Mesendoderm (in vitro differentiated cells): ENCODE measurements at regions not wholly inside any gene's neighbourhood (a gene's known extent, or its start where the extent isn't known, plus 50 kb on each side); places are given as distances from the start of the nearest gene placed in this dataset.

ENCODE experiments used
- DNase-seq: peaks from one replicate; pipeline ENCODE4 v3.0.0; 2013
- H2AK5ac ChIP-seq: 2 replicates; pipeline ENCODE4 v1.6.1; 2013; ENCODE audit warnings: low read length, inconsistent platforms
- H2BK120ac ChIP-seq: 2 replicates; pipeline ENCODE4 v1.6.1; 2013; ENCODE audit warnings: low read depth, mild to moderate bottlenecking, low read length, moderate library complexity, mixed read lengths
- H2BK15ac ChIP-seq: replicated peaks from 2 replicates; pipeline ENCODE4 v1.6.1; 2013; ENCODE audit warnings: low read depth, mild to moderate bottlenecking, moderate library complexity
- H2BK5ac ChIP-seq: 2 replicates; pipeline ENCODE4 v1.6.1; 2013; ENCODE audit warnings: low read length, inconsistent platforms
- H3K18ac ChIP-seq: 2 replicates; pipeline ENCODE4 v1.6.1; 2013; ENCODE audit warnings: mild to moderate bottlenecking, low read length, mixed read lengths
- H3K23ac ChIP-seq: one replicate; pipeline ENCODE4 v1.6.1; 2013; ENCODE audit warnings: low read length
- H3K27ac ChIP-seq: 2 replicates; pipeline ENCODE4 v1.5.1; 2013; ENCODE audit warnings: low read depth, mild to moderate bottlenecking, inconsistent platforms, low read length, moderate library complexity
- H3K27me3 ChIP-seq: 2 replicates; pipeline ENCODE4 v1.6.1; 2013; ENCODE audit warnings: low read length, control low read depth, mild to moderate bottlenecking, inconsistent platforms; ENCODE audit not compliant: insufficient read depth, poor library complexity
- H3K36me3 ChIP-seq: 2 replicates; pipeline ENCODE4 v1.6.1; 2013; ENCODE audit warnings: low read length, inconsistent platforms; ENCODE audit not compliant: control insufficient read depth, insufficient read depth
- H3K4ac ChIP-seq: one replicate; pipeline ENCODE4 v1.6.1; 2013; ENCODE audit warnings: low read depth, mild to moderate bottlenecking, low read length, moderate library complexity
- H3K4me1 ChIP-seq: 2 replicates; pipeline ENCODE4 v1.6.1; 2013; ENCODE audit warnings: low read depth, low read length, inconsistent platforms; ENCODE audit not compliant: control insufficient read depth
- H3K4me2 ChIP-seq: 2 replicates; pipeline ENCODE4 v1.6.1; 2013; ENCODE audit warnings: low read length
- H3K4me3 ChIP-seq: 2 replicates; pipeline ENCODE4 v1.5.1; 2013; ENCODE audit warnings: mild to moderate bottlenecking, low read length
- H3K56ac ChIP-seq: one replicate; pipeline ENCODE4 v1.6.1; 2013; ENCODE audit warnings: low read length
- H3K79me1 ChIP-seq: 2 replicates; pipeline ENCODE4 v1.6.1; 2013; ENCODE audit warnings: low read length, inconsistent platforms
- H3K79me2 ChIP-seq: 2 replicates; pipeline ENCODE4 v1.6.1; 2013; ENCODE audit warnings: mild to moderate bottlenecking, low read length; ENCODE audit not compliant: control insufficient read depth, insufficient read depth
- H3K9ac ChIP-seq: 2 replicates; pipeline ENCODE4 v1.6.1; 2013; ENCODE audit warnings: low read length, inconsistent platforms
- H4K5ac ChIP-seq: one replicate; pipeline ENCODE4 v1.6.1; 2013; ENCODE audit warnings: low read length
- H4K8ac ChIP-seq: one replicate; pipeline ENCODE4 v1.6.1; 2013; ENCODE audit warnings: low read depth, mild to moderate bottlenecking, control low read depth, low read length, moderate library complexity
- WGBS: extraction: QIAGEN DNeasy Blood & Tissue Kit; methylation state at CpG from one replicate; pipeline ENCODE4 v1.1.7; 2013; ENCODE audit warnings: low lambda C conversion rate, missing lambda C conversion rate; ENCODE audit not compliant: insufficient coverage; ENCODE audit errors: extremely low coverage; 5-methylcytosine and 5-hydroxymethylcytosine counted together

DNA sequence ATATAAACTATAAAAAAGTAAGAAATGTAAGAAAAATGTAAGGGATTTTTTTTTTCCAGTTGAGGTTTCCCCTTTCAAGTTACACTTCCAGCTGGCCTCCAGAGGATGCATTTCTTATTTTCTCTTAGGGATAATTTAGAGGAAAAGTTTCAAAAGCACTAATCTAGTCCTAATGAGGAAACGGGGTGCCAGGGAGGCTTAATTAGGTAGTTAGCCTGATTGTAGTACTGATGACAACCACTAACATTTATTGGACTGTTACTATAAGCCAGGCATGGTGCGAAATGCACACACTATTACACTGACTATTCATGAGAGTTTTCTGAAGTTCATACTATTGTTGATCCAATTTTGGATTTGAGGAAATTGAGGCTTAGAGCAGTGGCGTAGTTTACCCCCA lies 290.8 kb upstream of the FMN2 start:
- H3K27ac ChIP-seq = no peak overlapping the region
- no peaks in the 10 kb centered on the region for H3K27me3 ChIP-seq
- H2BK120ac ChIP-seq = no peak overlapping the region
- no peak overlapping the region for H4K5ac ChIP-seq
- whole genome bisulfite sequencing = no CpG with 5 or more reads among the region's 3 CpGs
- no peaks in the 10 kb centered on the region for H3K79me1 ChIP-seq
- H3K4me3 ChIP-seq = no peak overlapping the region
- no peak overlapping the region for H3K9ac ChIP-seq
- H2BK5ac ChIP-seq = no peak overlapping the region
- no peaks in the 10 kb centered on the region for H3K4me1 ChIP-seq
- H2BK15ac ChIP-seq = no peak overlapping the region
- no peak for DNase-seq
- no peaks in the 10 kb centered on the region for H3K79me2 ChIP-seq
- H3K36me3 ChIP-seq = no peaks in the 10 kb centered on the region
- no peak overlapping the region for H3K4me2 ChIP-seq
- H3K18ac ChIP-seq = no peak overlapping the region
- no peak overlapping the region for H3K4ac ChIP-seq
- no peak overlapping the region for H3K56ac ChIP-seq
- no peak overlapping the region for H3K23ac ChIP-seq
- H4K8ac ChIP-seq = no peak overlapping the region
- H2AK5ac ChIP-seq = no peak overlapping the region

DNA sequence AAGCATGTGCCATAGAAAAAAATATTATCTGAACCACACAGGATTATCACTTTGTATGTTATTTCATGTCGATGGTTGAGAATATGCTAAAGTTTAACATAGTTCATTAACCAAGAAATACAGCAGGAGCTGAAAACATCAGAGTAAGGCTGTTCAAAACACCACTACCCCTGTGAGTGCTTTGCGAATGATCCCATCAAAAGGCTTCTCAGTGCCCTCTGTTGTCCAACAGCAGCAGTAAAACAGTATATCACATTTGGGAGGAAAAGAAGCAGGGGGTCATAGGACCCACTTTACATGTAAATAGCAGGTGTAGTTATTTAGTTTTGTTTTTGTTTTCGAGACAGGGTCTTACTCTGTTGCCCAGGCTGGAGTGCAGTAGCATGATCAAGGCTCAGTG lies 289.4 kb upstream of the FMN2 start:
- Histone ChIP-seq H3K4me2 (no peak overlapping the region), H3K79me2 (no peaks in the 10 kb centered on the region), H2AK5ac (no peak overlapping the region), H2BK120ac (no peak overlapping the region), H3K56ac (no peak overlapping the region), H2BK15ac (no peak overlapping the region), H3K4me3 (no peak overlapping the region), H3K27me3 (no peaks in the 10 kb centered on the region), H2BK5ac (no peak overlapping the region), H3K4ac (no peak overlapping the region), H3K36me3 (no peaks in the 10 kb centered on the region), H3K4me1 (no peaks in the 10 kb centered on the region), H3K27ac (no peak overlapping the region), H3K18ac (no peak overlapping the region), H3K79me1 (no peaks in the 10 kb centered on the region), H4K8ac (no peak overlapping the region), H4K5ac (no peak overlapping the region), H3K23ac (no peak overlapping the region), H3K9ac (no peak overlapping the region)
- no CpG with 5 or more reads among the region's 3 CpGs for WGBS
- no peak for DNase-seq

DNA sequence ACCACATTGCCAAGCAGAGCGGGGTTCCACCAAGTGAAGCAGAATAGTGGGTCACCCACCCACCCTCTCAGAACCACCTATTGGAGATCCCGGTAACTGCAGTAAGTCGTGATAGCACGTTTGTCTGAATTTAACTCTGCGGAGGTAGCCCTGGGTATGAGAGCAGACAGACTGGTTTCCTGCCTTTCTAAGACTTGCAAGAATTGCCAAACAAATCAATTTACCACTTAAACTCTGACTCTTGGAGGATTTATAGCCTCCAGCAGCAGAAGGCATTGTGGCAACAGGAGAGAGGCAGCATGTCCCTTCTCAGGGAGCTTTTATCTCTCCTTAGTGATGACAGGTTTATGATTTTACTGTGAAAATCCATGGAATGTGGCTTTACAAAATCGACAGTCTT lies 287.9 kb upstream of the FMN2 start:
- no peak overlapping the region for H2AK5ac ChIP-seq
- no peak overlapping the region for H3K23ac ChIP-seq
- no peaks in the 10 kb centered on the region for H3K79me1 ChIP-seq
- H3K27ac ChIP-seq = no peak overlapping the region
- no peak overlapping the region for H2BK15ac ChIP-seq
- H3K4me2 ChIP-seq = no peak overlapping the region
- no peak overlapping the region for H3K18ac ChIP-seq
- no peaks in the 10 kb centered on the region for H3K79me2 ChIP-seq
- no CpG with 5 or more reads among the region's 6 CpGs for WGBS
- no peak overlapping the region for H3K9ac ChIP-seq
- H3K27me3 ChIP-seq = no peaks in the 10 kb centered on the region
- no peaks in the 10 kb centered on the region for H3K4me1 ChIP-seq
- no peaks in the 10 kb centered on the region for H3K36me3 ChIP-seq
- H4K5ac ChIP-seq = no peak overlapping the region
- no peak overlapping the region for H2BK120ac ChIP-seq
- no peak overlapping the region for H3K56ac ChIP-seq
- no peak overlapping the region for H4K8ac ChIP-seq
- H3K4ac ChIP-seq = no peak overlapping the region
- H2BK5ac ChIP-seq = no peak overlapping the region
- DNase-seq = peak; percentile 24
- no peak overlapping the region for H3K4me3 ChIP-seq

DNA sequence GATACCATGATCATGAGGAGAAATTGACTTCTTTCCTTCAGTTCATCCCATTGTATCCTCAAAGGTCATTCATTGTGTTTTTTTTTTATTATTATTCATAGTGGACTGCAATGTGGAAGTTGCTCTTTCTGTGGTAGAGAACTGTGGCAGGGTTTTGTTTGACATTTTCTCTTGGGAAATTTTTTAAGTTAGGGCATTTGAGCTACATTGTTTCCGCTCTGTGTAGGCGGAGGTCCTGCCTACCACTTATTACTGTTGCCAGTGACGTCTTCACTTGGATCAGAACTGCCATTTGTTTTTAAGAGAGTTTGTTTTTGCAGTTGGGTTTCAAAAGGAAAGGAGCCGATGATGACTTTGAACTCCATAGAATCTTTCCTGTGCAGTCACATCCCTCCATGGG lies 287.4 kb upstream of the FMN2 start:
- H3K36me3 ChIP-seq = no peaks in the 10 kb centered on the region
- H3K23ac ChIP-seq = no peak overlapping the region
- no peaks in the 10 kb centered on the region for H3K4me1 ChIP-seq
- H2BK5ac ChIP-seq = no peak overlapping the region
- no peak overlapping the region for H4K8ac ChIP-seq
- H2BK15ac ChIP-seq = peak overlapping the region; percentile 80
- no peak overlapping the region for H3K4me2 ChIP-seq
- no peak overlapping the region for H3K4me3 ChIP-seq
- no peak overlapping the region for H3K9ac ChIP-seq
- H3K27ac ChIP-seq = no peak overlapping the region
- H3K79me2 ChIP-seq = no peaks in the 10 kb centered on the region
- no peaks in the 10 kb centered on the region for H3K79me1 ChIP-seq
- no peak overlapping the region for H2AK5ac ChIP-seq
- DNase-seq = no peak
- H3K56ac ChIP-seq = no peak overlapping the region
- no peaks in the 10 kb centered on the region for H3K27me3 ChIP-seq
- H2BK120ac ChIP-seq = no peak overlapping the region
- no peak overlapping the region for H4K5ac ChIP-seq
- H3K4ac ChIP-seq = no peak overlapping the region
- no peak overlapping the region for H3K18ac ChIP-seq
- no CpG with 5 or more reads among the region's 4 CpGs for WGBS

DNA sequence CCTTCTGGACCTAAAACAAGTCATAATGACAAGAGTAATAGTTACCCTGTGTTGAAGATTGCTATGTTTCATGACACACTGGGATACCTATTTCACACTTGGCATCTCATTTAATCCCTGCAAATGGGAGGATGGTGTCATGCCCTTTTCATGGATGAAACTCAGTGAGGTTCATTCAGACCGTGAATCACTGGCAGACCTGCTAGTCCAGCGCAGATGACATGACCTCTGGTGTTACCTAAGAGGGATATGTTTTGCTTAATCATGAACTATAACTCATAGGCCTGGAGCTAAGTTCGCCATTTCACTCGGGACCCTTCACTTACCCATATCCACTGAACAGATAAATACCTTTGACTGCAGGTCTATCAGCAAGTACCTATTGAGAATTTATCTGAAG lies 286.6 kb upstream of the FMN2 start:
- Histone ChIP-seq H3K56ac (no peak overlapping the region), H3K4me2 (no peak overlapping the region), H3K4ac (no peak overlapping the region), H2BK15ac (no peak overlapping the region), H3K27ac (no peak overlapping the region), H3K23ac (no peak overlapping the region), H3K4me3 (no peak overlapping the region), H3K79me1 (no peaks in the 10 kb centered on the region), H3K9ac (no peak overlapping the region), H2BK120ac (no peak overlapping the region), H2BK5ac (no peak overlapping the region), H3K79me2 (no peaks in the 10 kb centered on the region), H3K18ac (no peak overlapping the region), H4K8ac (no peak overlapping the region), H2AK5ac (no peak overlapping the region), H3K36me3 (no peaks in the 10 kb centered on the region), H4K5ac (no peak overlapping the region), H3K27me3 (no peaks in the 10 kb centered on the region), H3K4me1 (peaks cover under 1% of the 10 kb centered on the region)
- WGBS = no CpG with 5 or more reads among the region's 4 CpGs
- no peak for DNase-seq

DNA sequence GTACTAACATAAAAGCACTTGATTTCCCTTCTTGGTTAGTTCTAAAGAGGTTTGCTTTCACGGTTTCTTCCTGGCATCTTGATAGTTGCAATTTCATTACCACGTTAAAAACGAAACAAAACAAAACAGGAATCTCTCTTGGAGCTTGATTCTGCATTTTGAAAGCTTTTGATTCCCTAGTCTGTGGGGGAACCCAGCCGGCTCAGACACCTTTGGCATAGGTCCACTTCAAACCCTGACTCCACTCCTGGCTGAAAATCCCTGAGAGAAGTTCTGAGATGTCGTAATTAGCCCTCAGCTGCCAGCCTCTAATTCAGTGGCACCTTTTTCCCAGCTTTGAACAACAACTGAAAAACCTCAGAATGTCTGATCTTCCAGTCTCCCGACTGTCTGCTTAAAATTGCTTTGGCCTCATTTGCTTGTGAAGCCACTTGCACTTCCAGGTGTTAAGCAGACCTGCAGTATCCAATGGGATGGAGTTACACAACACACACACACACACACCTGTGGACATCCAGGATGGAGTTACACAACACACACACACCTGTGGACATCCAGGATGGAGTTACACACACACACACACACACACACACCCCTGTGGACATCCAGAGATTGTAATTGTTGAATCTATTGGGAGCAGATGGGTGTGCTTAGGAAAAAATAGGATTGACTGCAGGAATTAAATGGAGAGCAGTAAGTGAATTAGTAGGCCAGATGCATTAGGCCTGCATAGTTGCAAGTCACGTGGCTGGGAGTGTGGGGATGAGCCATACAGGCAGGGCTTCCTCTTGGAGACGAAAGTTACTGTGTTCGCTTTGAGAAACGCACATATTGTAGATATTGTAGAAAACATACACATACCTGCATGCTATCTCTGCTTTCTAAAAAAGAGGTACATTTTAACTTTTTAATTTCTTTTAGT lies 285.6 kb upstream of the FMN2 start:
- no peak overlapping the region for H4K8ac ChIP-seq
- no peaks in the 10 kb centered on the region for H3K36me3 ChIP-seq
- no peak overlapping the region for H3K56ac ChIP-seq
- DNase-seq = no peak
- H3K18ac ChIP-seq = no peak overlapping the region
- peak overlapping the region; percentile 85 for H3K4ac ChIP-seq
- no peak overlapping the region for H3K9ac ChIP-seq
- no peak overlapping the region for H3K4me3 ChIP-seq
- no peaks in the 10 kb centered on the region for H3K79me2 ChIP-seq
- H3K79me1 ChIP-seq = no peaks in the 10 kb centered on the region
- H3K4me2 ChIP-seq = no peak overlapping the region
- WGBS = no CpG with 5 or more reads among the region's 10 CpGs
- H2BK120ac ChIP-seq = no peak overlapping the region
- H3K23ac ChIP-seq = no peak overlapping the region
- H4K5ac ChIP-seq = no peak overlapping the region
- H3K27ac ChIP-seq = no peak overlapping the region
- no peak overlapping the region for H2BK15ac ChIP-seq
- no peak overlapping the region for H2AK5ac ChIP-seq
- no peak overlapping the region for H2BK5ac ChIP-seq
- peaks cover 2% of the 10 kb centered on the region for H3K4me1 ChIP-seq
- no peaks in the 10 kb centered on the region for H3K27me3 ChIP-seq
